ENCODE measurements at regions not wholly inside any gene's neighbourhood (a gene's known extent, or its start where the extent isn't known, plus 50 kb on each side); places are given as distances from the start of the nearest gene placed in this dataset.
A peak's percentile ranks its signal among the peaks of the same experiment; 100 is the strongest.
"Not testable (repeated sequence)": the region's sequence is repeated elsewhere in the genome, so short reads cannot be mapped to it uniquely, and the experiment has no call there.

DNA sequence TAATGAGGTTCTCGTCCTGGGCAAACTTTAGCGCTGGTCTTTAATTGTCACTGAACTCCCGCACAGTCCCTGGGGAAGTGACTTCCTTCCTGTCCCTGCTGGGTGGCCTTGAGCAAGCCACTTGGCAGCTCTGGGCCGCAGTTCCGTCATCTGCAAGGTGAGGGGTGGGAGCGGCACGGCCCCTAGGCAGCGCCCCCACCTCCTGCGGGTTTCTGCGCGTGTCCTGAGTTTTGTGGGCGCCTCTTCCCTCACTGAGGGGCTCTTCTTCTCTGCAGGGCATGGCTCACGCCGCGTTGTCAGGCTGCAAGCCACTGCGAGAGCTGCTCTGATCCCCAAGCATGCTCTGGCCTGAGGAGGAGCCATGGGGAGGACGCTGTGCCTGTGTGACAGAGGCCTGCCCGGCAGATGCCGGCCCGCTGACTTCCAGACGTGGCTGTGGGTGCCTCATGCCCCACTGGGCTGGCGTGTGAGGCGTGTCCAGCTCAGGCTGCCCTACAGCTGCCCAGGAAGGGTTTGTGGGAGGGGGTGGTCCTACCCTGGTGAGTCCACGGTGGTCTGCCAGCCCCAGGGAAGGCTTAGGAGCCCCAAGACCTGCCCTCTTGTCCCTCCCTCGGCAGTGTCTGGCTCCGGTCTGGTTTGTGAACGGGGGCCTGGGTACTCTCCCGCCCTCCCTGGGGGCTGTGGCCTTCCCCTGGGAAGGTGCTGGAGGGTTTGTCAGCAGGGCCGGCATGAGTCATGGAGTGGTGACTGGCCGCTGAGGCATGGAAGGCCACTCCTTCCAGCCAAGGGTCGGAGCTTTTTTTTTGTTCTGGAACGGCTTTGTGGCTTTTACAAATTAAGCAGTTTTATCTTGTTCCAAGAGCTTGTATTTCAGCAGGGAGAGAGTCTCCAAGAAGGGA lies 182.0 kb downstream of the SEC14L1 start:
- DNase-seq: no peak

DNA sequence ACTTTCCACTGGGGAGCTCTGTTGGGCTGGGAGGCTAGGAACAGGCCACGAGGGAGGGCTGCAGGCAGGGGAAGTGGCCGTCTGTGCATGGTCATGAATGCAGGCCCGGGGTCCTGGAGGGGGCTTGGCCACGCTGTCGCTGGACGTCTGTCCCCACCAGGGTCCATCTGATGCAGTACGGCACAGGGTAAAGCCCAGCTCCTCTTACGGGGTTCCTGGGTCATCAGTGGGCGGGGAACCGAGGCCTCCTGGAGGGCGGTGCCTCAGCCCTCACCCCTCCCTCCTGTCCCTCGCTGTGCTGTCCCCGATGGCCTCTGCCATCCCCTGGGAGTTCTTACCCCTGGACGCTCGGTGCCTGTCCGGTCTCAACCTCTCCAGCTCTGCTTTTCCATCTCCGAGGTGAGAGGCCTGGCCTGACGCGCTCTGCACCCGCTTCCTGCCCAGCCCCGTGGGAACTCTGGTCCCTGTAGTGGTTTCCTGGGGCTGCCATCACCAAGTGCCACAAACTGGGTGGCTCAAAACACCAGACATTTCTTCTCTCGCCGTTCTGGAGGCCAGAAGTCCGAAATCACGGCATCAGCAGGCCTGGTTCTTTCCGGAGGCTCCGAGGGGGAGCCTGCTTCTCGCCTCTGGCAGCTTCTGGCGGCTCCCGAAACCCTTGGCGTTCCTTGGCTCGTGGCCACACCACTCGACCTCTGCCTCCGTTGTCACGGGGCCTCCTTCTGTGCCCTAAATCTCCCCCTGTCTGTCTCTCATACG lies 182.8 kb downstream of the SEC14L1 start:
- no peak for DNase-seq

DNA sequence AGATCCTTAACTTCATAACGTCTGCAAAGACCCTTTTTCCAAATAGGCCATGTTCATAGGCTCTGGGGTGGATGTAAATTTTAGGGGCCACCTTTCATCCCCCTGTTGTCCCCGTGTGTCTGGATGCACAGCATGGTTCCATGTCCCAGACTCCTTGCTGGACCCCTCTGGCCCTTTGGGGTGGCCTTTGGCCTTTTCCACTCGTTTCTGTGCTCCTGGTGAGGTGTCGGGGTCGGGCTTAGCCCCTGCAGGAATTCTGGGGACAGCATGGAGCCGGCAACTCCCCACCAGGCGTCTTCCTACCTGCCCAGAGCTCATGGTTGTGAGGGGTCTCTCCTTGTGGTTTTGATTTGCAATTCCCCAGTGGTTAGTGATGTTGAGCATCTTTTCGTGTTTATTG lies 183.5 kb downstream of the SEC14L1 start:
- no peak for DNase-seq

DNA sequence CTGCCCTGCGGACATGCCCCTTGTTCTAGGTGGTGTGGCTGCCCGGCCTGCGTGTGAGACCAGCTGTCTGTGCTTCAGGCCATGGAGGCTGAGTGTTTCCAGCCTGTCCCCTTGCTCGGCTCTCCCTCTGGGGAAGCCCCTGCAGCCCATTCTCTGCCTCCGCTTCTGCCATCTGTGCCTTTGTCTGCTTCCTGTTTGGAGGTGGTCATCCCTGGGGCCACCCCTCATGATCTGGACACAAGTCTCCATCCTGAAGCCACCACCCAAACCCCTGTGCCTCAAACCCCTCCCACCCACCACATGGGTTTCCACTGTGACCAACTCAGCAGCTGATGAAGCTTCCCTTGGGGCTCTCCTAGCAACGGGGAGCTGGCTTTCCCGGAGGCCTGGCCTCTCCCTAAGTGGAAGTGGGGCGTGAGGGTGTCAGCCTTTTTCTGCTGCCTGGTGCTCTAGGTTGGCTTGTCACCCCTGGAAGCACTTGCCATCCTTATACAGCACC lies 184.9 kb downstream of the SEC14L1 start:
- DNase-seq: no peak

DNA sequence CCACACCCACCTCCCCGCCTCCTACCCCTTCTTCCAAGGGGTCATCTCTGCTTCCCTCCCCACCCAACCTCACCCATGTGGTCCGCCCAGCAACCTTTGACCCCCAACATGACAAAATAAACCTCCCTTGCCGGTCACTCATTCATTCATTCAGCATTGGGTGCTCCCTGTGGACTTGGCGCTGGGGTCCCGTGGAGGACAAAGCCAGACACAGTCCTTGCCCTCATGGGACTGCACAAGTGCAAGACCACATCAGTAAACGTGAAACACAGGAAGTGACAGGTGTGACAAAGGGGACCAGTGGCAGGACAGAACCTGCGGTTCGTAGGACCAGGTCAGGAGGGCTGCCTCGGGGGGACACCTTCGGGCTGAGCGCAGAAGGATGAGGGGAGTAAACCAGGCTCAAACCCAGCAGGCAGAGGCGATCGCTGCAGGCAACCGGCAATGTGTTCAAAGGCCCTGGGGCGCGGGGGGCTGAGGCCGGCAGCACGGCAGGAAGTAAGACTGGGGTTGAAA lies 185.4 kb downstream of the SEC14L1 start:
- DNase-seq: no peak

DNA sequence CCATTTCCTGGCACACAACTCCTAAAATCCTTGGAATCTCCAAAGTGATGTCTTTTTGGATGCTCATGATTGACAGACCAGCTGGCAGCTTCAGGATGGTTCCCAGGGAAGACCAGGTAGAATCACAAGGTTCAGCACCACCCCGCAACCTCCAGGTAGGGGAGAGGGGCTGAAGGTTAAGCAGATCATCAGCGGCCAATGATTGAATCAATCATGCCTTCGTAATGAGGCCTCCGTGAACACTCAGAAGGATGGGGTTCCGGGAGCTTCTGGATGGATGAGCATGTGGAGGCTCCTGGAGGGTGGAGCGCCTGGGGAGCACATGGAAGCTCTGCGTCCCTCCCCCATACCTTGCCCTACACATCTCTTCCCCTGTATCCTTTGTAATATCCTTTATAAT lies 185.9 kb downstream of the SEC14L1 start:
- no peak for DNase-seq

DNA sequence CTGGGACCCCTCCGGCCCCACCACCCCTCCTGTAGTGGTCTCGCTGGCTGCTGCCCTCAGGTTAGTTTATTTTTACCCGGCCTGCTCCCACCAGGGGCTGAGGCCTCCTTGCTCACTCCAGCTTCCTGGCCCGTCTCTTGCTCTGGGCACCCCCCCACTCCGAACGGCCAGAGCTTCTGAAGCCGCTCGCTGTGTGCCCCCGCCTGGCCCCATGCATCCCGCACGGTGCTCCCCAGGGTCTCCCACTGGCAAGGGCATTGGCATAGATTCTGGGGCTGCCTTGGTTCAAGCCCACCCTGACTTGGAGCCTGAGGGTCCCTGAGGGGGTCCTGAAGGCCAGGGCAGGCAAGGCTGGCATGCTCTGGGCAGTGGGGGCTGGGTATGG lies 186.4 kb downstream of the SEC14L1 start:
- no peak for DNase-seq

DNA sequence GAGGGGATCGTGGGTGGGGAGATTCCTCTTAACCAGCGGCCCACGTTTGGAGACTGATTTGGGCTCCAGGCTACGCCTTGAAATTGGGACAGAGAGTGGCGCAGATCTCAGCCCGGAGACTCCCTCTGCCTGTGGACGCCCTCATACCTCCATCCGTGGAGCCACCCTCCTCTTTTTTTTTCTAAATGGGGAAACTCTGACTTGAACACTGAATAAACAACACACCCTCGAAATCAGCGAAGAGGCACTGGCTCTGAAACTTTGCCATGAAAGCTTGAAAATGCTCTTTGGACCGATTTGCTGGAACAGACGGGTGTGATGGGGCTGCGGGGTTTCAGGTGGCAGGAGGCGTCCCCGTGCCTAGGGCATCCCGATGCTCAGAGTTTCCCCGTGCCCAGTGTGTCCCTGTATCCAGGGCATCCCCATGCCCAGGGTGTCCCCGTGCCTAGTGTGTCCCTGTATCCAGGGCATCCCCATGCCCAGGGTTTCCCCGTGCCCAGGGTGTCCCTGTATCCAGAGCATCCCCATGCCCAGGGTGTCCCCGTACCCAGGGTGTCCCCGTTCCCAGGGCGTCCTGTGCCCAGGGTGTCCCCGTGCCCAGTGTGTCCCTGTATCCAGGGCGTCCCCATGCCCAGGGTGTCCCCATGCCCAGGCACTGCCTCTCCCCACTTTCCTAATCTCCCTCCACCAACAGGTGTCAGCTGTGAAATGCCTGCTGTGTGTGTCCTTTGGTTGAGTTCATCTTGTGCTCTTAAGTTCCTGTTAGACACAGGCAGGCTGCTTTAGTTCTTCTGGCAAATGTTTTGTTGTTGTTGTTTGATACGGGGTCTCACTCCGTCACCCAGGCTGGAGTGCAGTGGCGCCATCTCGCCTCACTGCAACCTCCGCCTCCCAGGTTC lies 187.0 kb downstream of the SEC14L1 start:
- DNase-seq: no peak

DNA sequence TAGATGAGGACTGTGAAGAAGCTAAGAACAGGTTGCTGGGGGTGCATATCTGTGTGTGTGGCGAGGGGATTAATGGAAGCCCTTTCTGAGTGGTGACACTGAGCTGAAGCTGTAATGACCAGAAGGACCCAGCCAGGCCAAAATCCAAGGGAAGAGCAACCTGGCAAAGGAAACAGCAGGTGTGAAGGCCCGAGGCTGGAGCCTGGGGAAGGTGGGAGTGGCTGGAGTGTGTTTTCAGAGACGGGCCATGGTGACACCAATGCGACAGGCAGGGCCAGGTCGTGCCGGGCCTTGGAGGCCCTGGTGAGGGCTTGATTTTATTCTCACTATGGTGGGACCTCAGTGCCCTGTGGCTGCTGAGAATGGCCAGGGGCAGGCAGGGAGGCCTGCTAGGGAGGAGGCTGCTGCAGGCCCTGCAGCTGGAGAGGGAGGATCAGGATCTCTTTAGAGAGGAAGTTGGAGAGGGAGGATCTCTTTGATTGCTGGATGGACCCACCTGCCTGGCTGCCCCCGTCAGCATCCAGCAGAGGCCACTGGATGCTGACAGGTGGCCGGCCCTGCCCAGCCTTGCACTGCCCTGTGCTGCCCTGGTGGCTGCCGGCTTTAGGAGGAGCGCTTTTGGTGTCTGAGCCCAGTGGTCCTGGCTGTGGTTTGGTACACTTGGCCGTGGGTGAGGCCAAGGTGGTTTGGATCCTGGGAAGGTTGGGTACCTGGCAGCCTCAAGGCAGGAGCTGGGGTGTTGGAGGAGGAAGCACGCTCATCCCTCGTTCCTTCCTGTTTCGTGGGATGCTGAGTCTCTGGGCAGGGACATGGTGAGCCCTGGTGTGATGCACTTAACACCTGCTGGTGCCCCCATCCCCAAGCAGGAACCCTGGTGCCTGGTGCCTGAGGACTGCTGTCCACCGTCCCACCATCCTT lies 188.3 kb downstream of the SEC14L1 start:
- DNase-seq: no peak

DNA sequence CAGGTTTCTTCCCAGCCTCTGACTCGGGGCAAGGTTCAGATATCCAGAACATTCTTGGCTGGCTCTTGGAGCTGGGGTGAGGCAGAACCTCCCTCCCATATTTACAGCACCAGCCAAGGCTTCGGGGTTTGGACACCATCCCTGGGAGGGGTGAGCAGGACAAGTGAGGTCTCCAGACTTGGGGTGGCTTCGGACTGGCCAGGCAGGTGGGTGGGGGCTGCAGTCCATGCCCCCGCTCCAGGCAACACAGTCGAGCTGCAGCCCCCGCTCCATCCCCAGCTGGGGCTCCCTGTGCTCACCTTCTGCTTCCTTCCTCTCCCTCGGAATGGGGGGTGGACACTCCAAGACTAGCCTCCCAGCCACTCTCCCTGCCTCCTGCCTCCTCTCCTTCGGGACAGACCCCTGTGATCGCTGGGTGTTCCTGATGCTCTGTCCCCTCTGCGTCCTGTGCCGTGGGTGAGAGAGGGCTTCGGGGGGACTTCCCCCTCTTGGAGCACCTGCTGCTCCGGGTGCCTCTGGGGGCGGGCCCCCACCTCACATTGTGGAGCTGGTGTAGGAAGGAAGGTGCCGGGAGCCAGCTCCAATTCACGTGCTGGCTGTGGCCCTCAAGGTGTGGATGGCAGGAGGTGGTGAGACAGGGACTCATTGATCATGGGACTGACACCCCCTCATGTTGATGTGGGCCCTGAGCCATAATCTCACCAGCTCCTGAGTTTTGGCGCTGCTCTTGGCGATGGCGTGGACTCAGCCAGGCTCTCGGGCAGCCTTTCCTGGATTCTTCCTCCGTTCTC lies 189.2 kb downstream of the SEC14L1 start:
- DNase-seq: no peak

DNA sequence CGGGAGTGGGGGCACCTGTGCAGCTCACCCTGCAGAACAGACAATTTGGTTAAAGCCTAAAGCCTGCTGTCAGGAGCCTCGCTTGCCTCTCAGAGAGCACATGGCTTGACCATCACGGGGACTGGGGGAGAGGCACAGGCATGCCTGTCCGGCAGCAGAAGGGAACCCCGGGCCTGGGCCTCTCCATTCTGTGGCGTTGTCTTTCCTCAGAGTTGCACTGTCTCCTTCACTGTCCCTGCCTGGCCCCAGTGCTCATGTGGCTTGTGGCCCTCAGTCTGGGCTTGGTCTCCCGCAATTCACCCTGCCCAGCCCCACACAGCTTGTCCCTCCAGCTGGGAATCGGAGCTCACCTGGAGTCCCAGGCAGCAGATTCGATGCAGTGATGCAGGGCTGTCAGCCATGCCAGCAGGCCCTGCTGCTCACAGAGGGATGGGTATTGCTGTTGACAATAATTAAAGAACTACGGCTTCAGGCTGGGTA lies 189.9 kb downstream of the SEC14L1 start:
- DNase-seq: no peak

DNA sequence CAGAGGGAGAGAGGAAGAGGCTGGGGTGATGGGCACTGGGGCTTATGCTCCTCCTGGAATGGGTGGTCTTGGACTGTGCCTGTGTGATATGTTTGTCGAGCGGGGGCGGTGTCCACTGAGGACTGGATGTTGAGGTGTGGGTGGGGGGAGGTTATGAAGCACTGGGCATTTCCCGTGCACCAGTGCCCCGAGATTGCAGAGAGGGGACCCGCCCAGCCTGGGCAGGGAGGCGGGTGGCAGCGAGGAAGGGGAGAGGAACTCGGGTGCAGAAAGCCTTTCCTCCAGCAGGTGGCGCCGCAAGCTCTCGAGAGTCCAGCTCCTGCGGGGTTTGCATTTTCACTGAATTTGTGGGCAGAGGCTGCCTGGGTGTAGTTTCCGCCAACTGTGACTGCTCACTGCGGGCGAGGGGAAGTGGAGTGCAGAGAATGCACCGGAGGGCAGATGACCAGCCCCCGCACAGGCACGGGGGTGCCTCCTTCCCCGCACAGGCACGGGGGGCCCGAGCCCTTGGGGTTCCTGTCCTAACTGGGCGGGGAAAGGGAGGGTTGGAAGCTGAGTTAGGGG lies 190.6 kb downstream of the SEC14L1 start:
- peak; percentile 2 for DNase-seq

DNA sequence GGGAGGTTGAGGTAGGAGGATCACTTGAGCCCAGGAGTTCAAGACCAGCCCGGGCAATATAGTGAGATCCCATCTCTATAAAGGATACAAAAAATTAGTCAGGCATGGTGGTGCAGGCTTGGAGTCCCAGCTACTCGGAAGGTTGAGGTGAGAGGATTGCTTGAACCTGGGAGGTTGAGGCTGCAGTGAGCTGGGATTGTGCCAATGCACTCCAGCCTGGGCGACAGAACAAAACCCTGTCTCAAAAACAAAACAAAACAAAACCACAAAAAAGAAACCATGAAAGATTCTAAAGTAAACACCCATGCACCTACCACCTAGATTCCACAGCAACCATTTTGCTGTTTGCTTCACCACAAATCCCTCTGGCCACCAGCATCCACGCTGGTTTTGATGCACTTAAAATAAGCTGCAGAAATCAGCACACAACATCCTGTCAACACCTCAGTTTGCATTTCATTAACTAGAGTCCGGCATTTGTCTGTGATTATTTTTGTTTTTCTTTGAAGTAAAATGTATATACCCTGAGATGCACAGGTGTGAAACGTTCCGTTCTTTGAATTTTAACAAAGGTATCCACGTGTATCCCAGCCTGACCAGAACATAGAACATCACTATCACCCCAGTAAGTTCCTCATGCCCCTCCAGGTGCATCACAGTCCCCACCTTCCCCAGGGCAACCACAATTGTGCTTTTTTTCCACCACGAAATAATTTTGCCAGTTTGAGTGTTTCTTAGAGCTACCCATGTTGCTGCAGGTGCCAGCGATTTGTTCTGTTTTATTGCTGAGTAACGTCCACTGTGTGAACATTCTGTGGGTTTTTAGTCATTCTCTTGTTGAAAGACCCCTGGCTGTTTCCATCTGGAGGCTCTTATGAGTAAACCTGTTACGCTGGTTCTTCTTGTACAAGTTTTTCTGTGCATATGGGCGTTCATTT lies 191.5 kb downstream of the SEC14L1 start:
- DNase-seq: no peak

DNA sequence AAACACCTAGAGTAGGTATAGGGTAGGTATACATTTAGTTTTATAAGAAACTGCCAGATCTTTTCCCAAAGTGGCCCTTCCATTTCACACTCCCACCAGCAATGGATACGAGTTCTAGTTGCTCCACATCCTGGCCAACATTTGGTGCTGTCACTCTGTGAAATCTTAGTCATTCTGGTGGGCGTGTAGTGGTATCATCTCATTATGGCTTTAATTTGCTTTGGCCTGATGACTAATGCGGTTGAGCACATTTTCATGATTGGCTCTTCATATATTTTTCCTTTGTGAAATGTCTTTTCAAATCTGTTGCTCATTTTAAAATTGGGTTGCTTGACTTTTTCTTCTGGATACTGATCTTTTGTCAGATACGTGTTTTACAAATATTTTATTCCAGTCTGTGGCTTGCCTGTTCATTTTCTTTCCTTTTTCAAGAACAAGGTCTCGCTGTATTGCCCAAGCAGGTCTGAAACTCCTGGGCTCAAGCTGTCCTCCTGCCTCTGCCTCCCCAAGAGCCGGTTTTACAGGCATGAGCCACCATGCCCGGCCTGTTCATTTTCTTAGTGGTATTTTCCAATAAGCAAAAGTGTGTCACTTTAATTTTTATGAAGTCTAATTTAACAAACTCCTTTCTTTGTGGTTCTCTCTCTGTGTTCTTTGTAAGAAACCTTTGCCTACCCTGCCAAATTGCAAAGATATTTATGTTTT lies 192.4 kb downstream of the SEC14L1 start:
- no peak for DNase-seq

DNA sequence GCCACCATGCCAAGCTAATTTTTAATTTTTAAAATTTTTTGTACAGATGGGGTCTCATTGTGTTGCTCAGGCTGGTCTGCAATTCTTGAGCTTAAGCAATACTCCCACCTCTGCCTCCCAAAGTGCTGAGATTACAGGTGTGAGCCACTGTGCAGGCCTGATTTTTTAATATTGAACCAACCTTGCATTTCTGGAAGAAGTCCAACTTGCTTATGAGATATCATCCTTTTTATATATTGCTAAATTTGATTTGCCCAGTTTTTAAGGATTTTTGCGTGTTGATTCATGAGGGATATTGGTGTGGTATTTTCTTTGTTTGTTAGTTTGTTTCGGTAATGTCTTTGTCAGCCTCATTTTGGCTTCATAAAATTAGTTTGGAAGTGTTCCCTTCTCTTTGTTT lies 196.4 kb downstream of the SEC14L1 start:
- no peak for DNase-seq

DNA sequence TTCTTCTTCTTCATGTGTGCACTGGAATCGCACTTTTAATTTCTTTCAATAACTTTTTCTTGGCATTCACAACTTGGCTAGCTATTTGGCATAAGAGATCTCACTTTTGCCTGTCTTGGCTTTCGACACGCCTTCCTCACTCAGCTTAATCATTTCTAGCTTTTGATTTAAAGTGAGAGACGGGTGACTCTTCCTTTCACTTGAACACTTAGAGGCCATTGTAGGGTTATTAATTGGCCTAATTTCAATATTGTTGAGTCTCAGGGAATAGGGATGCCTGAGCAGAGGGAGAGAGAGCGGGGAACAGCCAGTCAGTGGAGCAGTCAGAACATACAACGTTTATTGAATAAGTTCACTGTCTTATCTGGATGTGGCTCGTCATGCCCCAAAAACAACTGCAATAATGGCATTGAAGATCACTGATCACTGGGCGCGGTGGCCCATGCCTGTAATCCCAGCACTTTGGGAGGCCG lies 200.3 kb downstream of the SEC14L1 start:
- DNase-seq: no peak

DNA sequence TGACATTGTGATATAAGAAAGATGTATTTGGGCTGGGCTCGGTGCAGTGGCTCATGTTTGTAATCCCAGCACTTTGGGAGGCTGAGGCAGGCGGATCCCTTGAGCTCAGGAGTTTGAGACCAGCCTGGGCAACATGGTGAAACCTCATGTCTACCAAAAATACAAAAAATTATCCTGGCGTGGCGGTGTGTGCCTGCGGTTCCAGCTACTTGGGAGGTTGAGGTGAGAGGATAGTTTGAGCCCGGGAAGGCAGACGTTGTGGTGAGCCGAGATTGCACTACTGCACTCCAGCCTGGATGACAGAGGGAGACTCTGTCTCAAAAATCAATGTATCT lies 201.9 kb downstream of the SEC14L1 start:
- DNase-seq: not testable (repeated sequence)

DNA sequence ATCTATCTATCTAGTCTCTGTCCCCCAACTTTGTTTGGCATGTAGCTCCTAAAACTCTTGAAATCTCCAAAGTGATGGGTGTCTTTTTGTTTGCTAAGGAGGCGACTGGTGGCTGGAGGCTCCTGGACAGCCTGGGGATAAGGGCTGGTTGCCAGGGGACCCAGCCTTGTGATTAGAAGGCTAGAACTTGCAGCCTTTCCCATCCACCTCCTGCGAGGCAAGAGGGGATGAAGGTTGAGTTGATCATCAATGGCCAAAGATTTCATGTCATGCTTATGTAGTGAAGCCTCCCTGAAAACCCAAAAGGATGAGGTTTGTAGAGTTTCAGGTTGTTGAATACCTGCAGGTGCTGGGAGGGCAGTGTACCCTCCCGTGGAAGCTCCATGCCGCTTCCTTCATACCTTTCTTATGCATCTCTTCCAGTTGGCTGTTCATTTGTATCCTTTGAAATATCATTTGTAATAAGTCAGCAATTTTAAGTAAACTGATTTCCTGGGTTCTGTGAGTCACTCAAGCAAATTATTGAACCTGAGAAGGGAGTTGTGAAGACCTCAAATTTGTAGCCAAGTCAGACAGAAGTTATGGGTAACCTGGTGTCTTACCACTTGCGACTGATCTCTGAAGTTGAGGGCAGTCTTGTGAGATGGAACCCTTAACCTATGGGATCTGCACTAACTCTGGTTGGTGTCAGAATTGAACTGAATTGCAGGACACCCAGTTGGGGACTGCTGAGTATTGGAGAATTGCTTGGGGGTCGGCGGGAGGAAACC lies 202.4 kb downstream of the SEC14L1 start:
- no peak for DNase-seq
